Keratinocyte (primary cell): ENCODE measurements at regions not wholly inside any gene's neighbourhood (a gene's known extent, or its start where the extent isn't known, plus 50 kb on each side); places are given as distances from the start of the nearest gene placed in this dataset.

Experiments used
- EZH2 ChIP-seq: IDR thresholded peaks from one replicate; pipeline ENCODE4 v1.6.1; 2012; ENCODE audit warnings: inconsistent platforms, mild to moderate bottlenecking, low read length, moderate library complexity
- TF ChIP-seq, protein P1 (sequence below), 3 experiments: IDR thresholded peaks in 1 of 3; conservative IDR thresholded peaks in 1 of 3; optimal IDR thresholded peaks in 1 of 3; 2 replicates in 2 of 3; 3 replicates in 1 of 3; pipeline versions ENCODE3 to v1.5.1; 2011; ENCODE audit warnings: low read length in 3 of 3, mild to moderate bottlenecking in 3 of 3, moderate library complexity in 2 of 3, control low read depth in 1 of 3, inconsistent platforms in 1 of 3; ENCODE audit not compliant: insufficient read depth in 2 of 3; ENCODE audit errors: extremely low read depth in 1 of 3

DNA sequence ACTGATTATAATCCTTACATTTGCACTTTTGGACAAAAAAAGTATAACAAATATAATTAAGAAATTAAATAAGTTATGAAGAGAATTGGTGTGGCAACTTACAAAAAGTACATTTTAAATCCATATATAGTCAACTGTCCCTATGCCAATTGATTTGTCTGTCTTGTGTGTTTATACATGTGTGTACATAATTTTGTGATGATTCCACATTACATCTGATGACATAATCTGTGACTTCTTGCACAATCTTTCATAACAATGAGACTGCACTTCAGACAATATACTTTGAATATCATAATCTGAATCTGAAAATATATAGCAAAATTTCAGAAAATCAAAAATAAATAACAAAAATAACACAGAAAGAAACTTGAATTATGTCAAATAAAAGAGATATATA lies 953.4 kb downstream of the FAT4 start:
- TF ChIP-seq, protein P1, sequence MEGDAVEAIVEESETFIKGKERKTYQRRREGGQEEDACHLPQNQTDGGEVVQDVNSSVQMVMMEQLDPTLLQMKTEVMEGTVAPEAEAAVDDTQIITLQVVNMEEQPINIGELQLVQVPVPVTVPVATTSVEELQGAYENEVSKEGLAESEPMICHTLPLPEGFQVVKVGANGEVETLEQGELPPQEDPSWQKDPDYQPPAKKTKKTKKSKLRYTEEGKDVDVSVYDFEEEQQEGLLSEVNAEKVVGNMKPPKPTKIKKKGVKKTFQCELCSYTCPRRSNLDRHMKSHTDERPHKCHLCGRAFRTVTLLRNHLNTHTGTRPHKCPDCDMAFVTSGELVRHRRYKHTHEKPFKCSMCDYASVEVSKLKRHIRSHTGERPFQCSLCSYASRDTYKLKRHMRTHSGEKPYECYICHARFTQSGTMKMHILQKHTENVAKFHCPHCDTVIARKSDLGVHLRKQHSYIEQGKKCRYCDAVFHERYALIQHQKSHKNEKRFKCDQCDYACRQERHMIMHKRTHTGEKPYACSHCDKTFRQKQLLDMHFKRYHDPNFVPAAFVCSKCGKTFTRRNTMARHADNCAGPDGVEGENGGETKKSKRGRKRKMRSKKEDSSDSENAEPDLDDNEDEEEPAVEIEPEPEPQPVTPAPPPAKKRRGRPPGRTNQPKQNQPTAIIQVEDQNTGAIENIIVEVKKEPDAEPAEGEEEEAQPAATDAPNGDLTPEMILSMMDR (optimal IDR thresholded peaks at IDR 0.05 in 1 of 3, IDR thresholded peaks at IDR 0.05 in 1 of 3, conservative IDR thresholded peaks at IDR 0.05 in 1 of 3; ENCODE audit: extremely low read depth in 1 of 3, insufficient read depth in 2 of 3, low read length in 3 of 3), result no peak
- no peak for TF ChIP-seq EZH2
